ENCODE measurements at regions not wholly inside any gene's neighbourhood (a gene's known extent, or its start where the extent isn't known, plus 50 kb on each side); places are given as distances from the start of the nearest gene placed in this dataset.

GRCh38 chr13:57250472-57250871 lies 83.5 kb downstream of the PRR20E start:
- TF ChIP-seq POLR2AphosphoS5 (IDR thresholded peaks at IDR 0.05; ENCODE audit: borderline replicate concordance, low read depth, low read length) (no peak), EZH2 (IDR thresholded peaks at IDR 0.05) (no peak)
